ENCODE measurements at regions not wholly inside any gene's neighbourhood (a gene's known extent, or its start where the extent isn't known, plus 50 kb on each side); places are given as distances from the start of the nearest gene placed in this dataset.

DNA sequence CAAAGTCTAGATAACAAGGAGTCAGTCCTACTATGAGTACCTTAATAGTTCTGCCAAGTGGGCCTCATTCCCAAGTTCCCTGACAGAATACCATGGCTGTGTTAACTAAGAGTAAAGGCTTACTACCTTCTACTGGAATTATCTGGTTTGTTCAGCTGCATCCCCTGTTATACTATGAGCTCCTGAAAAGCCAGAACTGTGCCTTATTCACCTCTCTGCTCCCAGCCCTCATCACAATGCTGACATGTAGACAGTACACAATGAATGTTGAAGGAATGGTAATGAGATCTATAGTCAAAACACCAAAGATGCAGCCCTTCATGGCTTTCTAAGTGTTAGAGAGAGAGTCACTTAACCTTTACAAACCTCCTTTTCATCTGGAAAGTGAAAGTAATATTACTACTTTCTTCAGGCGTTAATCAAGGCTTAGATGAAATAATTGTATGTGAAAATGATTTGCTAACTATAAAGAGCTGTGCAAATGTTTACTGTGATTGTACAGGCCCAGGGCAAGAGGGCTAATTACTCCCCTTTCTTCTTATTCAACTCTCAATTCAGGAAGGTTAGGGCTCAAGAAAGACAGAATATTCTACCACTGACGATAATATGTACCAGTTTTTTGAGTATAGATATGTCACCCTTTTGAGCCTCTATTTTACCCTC lies 70.3 kb upstream of the MROH9 start:
- no peak for DNase-seq
- no peaks in the 10 kb centered on the region for H3K36me3 ChIP-seq (replicated peaks)
- TF ChIP-seq, protein P1, sequence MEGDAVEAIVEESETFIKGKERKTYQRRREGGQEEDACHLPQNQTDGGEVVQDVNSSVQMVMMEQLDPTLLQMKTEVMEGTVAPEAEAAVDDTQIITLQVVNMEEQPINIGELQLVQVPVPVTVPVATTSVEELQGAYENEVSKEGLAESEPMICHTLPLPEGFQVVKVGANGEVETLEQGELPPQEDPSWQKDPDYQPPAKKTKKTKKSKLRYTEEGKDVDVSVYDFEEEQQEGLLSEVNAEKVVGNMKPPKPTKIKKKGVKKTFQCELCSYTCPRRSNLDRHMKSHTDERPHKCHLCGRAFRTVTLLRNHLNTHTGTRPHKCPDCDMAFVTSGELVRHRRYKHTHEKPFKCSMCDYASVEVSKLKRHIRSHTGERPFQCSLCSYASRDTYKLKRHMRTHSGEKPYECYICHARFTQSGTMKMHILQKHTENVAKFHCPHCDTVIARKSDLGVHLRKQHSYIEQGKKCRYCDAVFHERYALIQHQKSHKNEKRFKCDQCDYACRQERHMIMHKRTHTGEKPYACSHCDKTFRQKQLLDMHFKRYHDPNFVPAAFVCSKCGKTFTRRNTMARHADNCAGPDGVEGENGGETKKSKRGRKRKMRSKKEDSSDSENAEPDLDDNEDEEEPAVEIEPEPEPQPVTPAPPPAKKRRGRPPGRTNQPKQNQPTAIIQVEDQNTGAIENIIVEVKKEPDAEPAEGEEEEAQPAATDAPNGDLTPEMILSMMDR (IDR thresholded peaks at IDR 0.05; ENCODE audit: low read depth, low read length, missing control alignments): no peak
- H3K4me3 ChIP-seq (ENCODE audit: low read depth, low read length): no peak overlapping the region
- in situ Hi-C loops (cut with HindIII; ENCODE audit: low pct_ligation_motif_present, low sequenced_read_pairs): no loop called here
- H3K27me3 ChIP-seq (replicated peaks): no peaks in the 10 kb centered on the region
- no peak overlapping the region for H3K27ac ChIP-seq

DNA sequence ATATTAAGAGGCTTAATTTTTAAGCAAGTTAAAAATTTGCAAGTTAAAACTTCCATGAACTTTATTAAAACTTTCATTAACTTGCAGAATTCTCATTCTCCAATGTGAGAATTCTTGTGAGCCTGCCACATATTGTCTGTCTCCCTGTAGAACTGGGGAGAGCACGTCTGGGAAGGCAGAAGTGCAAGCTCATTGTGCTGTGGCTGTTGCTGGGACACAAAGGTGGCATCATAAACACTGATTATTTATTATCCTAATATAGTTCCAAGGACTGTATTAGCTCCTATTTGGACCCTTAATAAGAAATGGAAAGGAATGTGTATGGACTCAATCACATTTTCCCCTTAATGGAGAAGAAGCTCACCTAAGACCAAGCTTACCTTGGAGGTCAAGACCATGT lies 68.7 kb upstream of the MROH9 start:
- H3K27me3 ChIP-seq (replicated peaks): no peaks in the 10 kb centered on the region
- no peak overlapping the region for H3K27ac ChIP-seq
- no peak overlapping the region for H3K4me3 ChIP-seq (ENCODE audit: low read depth, low read length)
- TF ChIP-seq, protein P1 (IDR thresholded peaks at IDR 0.05; ENCODE audit: low read depth, low read length, missing control alignments): no peak
- in situ Hi-C loops (cut with HindIII; ENCODE audit: low pct_ligation_motif_present, low sequenced_read_pairs): no loop called here
- DNase-seq: no peak
- no peaks in the 10 kb centered on the region for H3K36me3 ChIP-seq (replicated peaks)

DNA sequence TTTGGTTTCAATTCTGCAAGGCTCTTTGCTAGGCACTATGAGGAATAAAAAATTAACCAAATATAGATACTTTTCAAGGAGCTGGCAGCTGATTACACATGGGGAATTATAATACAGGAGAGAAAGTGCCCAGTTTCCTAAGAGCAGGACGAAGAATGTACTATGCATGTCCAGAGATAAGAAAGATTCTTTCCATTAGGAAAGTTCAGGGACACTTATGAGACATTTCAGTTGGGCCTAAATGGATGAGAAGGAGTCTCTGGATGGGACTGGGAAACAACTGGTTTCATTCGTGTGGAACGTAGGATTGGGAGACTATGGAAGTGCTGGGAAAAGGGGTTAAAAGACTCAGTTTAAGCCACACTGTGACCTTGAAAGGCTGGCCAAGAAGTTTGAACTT lies 63.5 kb upstream of the MROH9 start:
- H3K4me3 ChIP-seq (ENCODE audit: low read depth, low read length): no peak overlapping the region
- DNase-seq: no peak
- H3K36me3 ChIP-seq (replicated peaks): no peaks in the 10 kb centered on the region
- no peaks in the 10 kb centered on the region for H3K27me3 ChIP-seq (replicated peaks)
- H3K27ac ChIP-seq: no peak overlapping the region
- in situ Hi-C loops (cut with HindIII; ENCODE audit: low pct_ligation_motif_present, low sequenced_read_pairs): no loop called here
- TF ChIP-seq, protein P1 (IDR thresholded peaks at IDR 0.05; ENCODE audit: low read depth, low read length, missing control alignments): no peak

DNA sequence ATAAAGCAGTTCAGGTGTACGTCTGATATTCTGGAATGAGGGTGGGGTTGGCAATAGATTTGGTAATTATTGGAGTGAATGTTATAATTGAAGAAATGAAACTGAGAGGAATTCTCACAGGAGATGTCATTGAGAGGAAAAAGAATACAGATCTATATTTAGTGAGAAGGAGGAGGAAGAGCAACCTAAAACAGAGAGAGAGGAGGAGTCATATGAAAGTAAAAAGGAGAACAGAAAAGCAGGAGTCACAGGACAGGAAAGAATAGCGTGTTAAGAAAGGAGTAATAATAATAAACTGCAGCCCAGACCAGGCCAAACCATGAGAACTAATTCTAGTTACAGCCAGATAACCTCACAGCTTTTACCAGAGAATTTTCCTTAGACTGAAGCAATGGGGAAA lies 62.7 kb upstream of the MROH9 start:
- H3K36me3 ChIP-seq (replicated peaks): no peaks in the 10 kb centered on the region
- TF ChIP-seq, protein P1 (IDR thresholded peaks at IDR 0.05; ENCODE audit: low read depth, low read length, missing control alignments): no peak
- H3K4me3 ChIP-seq (ENCODE audit: low read depth, low read length): no peak overlapping the region
- H3K27ac ChIP-seq: no peak overlapping the region
- in situ Hi-C loops (cut with HindIII; ENCODE audit: low pct_ligation_motif_present, low sequenced_read_pairs): no loop called here
- no peaks in the 10 kb centered on the region for H3K27me3 ChIP-seq (replicated peaks)
- DNase-seq: no peak

DNA sequence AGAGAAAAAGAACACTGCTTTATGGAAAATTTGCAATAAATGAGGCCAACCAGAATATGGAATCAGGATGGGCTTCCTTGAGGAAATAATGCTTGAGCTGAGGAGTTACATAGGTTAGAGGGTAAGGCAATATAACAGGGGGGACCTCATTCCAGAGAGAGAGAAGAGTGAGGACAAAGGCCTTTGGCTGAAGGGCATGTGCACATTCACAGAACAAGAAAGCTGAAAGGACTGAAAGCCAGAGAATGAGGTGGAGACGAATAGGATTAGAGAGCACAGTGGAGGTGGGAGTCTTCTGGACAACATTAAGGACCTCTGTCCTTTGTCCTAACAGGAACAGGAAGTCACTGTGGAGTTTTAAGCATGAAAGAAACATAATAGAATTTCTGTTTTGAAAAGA lies 60.7 kb upstream of the MROH9 start:
- in situ Hi-C loops (cut with HindIII; ENCODE audit: low pct_ligation_motif_present, low sequenced_read_pairs): no loop called here
- no peaks in the 10 kb centered on the region for H3K36me3 ChIP-seq (replicated peaks)
- H3K27ac ChIP-seq: no peak overlapping the region
- H3K4me3 ChIP-seq (ENCODE audit: low read depth, low read length): no peak overlapping the region
- TF ChIP-seq, protein P1 (IDR thresholded peaks at IDR 0.05; ENCODE audit: low read depth, low read length, missing control alignments): no peak
- H3K27me3 ChIP-seq (replicated peaks): no peaks in the 10 kb centered on the region
- DNase-seq: no peak

All from brain microvascular endothelial cell (primary cell).